ENCODE measurements at regions not wholly inside any gene's neighbourhood (a gene's known extent, or its start where the extent isn't known, plus 50 kb on each side); places are given as distances from the start of the nearest gene placed in this dataset.

GRCh38 chr2:208570851-208571763 lies 164.5 kb downstream of the PTH2R start:
- 49% methylated on average over 17 of the region's 17 CpGs for WGBS
- H3K9me3 ChIP-seq (ENCODE audit: control insufficient read depth, low read length): no peaks in the 10 kb centered on the region
- ATAC-seq (no peak), DNase-seq (no peak)
- H3K27me3 ChIP-seq (ENCODE audit: control insufficient read depth, insufficient read depth): no peaks in the 10 kb centered on the region
- H3K4me3 ChIP-seq (ENCODE audit: low read length): no peak overlapping the region
- no peak overlapping the region for H3K27ac ChIP-seq (ENCODE audit: low read length)
- H3K4me1 ChIP-seq (ENCODE audit: control insufficient read depth, insufficient read depth, low read length): no peaks in the 10 kb centered on the region
- intact Hi-C loops (cut with DNase I): no loop called here

GRCh38 chr2:208571764-208572131 lies 165.2 kb downstream of the PTH2R start:
- Histone ChIP-seq H3K4me1 (ENCODE audit: control insufficient read depth, insufficient read depth, low read length) (no peaks in the 10 kb centered on the region), H3K4me3 (ENCODE audit: low read length) (no peak overlapping the region), H3K27ac (ENCODE audit: low read length) (no peak overlapping the region), H3K9me3 (ENCODE audit: control insufficient read depth, low read length) (no peaks in the 10 kb centered on the region), H3K27me3 (ENCODE audit: control insufficient read depth, insufficient read depth) (no peaks in the 10 kb centered on the region)
- intact Hi-C loops (cut with DNase I): no loop called here
- ATAC-seq (no peak), DNase-seq (no peak)

GRCh38 chr2:208573569-208573968 lies 167.0 kb downstream of the PTH2R start:
- 70% methylated on average over 1 of the region's 1 CpG for WGBS

GRCh38 chr2:208579678-208580077 lies 173.1 kb downstream of the PTH2R start:
- no peak overlapping the region for H3K4me3 ChIP-seq (ENCODE audit: low read length)
- no peaks in the 10 kb centered on the region for H3K9me3 ChIP-seq (ENCODE audit: control insufficient read depth, low read length)
- DNase-seq (no peak), ATAC-seq (no peak)
- 33% methylated on average over 1 of the region's 1 CpG for WGBS
- H3K27ac ChIP-seq (ENCODE audit: low read length): no peak overlapping the region
- no peaks in the 10 kb centered on the region for H3K27me3 ChIP-seq (ENCODE audit: control insufficient read depth, insufficient read depth)
- intact Hi-C loops (cut with DNase I): no loop called here
- H3K4me1 ChIP-seq (ENCODE audit: control insufficient read depth, insufficient read depth, low read length): no peaks in the 10 kb centered on the region

More at GRCh38 chr2:208573569-208573968, 167.0 kb downstream of the PTH2R start:
- no peak overlapping the region for H3K27ac ChIP-seq (ENCODE audit: low read length)
- H3K4me3 ChIP-seq (ENCODE audit: low read length): no peak overlapping the region
- H3K27me3 ChIP-seq (ENCODE audit: control insufficient read depth, insufficient read depth): no peaks in the 10 kb centered on the region
- no peak for DNase-seq
- H3K9me3 ChIP-seq (ENCODE audit: control insufficient read depth, low read length): no peaks in the 10 kb centered on the region
- no peaks in the 10 kb centered on the region for H3K4me1 ChIP-seq (ENCODE audit: control insufficient read depth, insufficient read depth, low read length)
- intact Hi-C loops (cut with DNase I): no loop called here
- no peak for ATAC-seq

- Histone ChIP-seq H3K4me3 (ENCODE audit: low read length) (no peak overlapping the region), H3K9me3 (ENCODE audit: control insufficient read depth, low read length) (no peaks in the 10 kb centered on the region), H3K27me3 (ENCODE audit: control insufficient read depth, insufficient read depth) (no peaks in the 10 kb centered on the region), H3K27ac (ENCODE audit: low read length) (no peak overlapping the region), H3K4me1 (ENCODE audit: control insufficient read depth, insufficient read depth, low read length) (no peaks in the 10 kb centered on the region)
- WGBS: 60% methylated on average over 5 of the region's 5 CpGs
- ATAC-seq (no peak), DNase-seq (no peak)
- intact Hi-C loops (cut with DNase I): no loop called here
Observed at GRCh38 chr2:208584378-208584985, 177.9 kb downstream of the PTH2R start.

GRCh38 chr2:208586516-208586915 lies 179.9 kb downstream of the PTH2R start:
- Histone ChIP-seq H3K4me1 (ENCODE audit: control insufficient read depth, insufficient read depth, low read length) (no peaks in the 10 kb centered on the region), H3K27ac (ENCODE audit: low read length) (no peak overlapping the region), H3K27me3 (ENCODE audit: control insufficient read depth, insufficient read depth) (no peaks in the 10 kb centered on the region), H3K4me3 (ENCODE audit: low read length) (no peak overlapping the region), H3K9me3 (ENCODE audit: control insufficient read depth, low read length) (no peaks in the 10 kb centered on the region)
- intact Hi-C loops (cut with DNase I): no loop called here
- WGBS: 75% methylated on average over 2 of the region's 2 CpGs
- DNase-seq (no peak), ATAC-seq (no peak)

- DNase-seq: no peak
- no peaks in the 10 kb centered on the region for H3K9me3 ChIP-seq (ENCODE audit: control insufficient read depth, low read length)
- no peak overlapping the region for H3K27ac ChIP-seq (ENCODE audit: low read length)
- intact Hi-C loops (cut with DNase I): no loop called here
- no peak overlapping the region for H3K4me3 ChIP-seq (ENCODE audit: low read length)
- H3K4me1 ChIP-seq (ENCODE audit: control insufficient read depth, insufficient read depth, low read length): no peaks in the 10 kb centered on the region
- ATAC-seq: no peak
- H3K27me3 ChIP-seq (ENCODE audit: control insufficient read depth, insufficient read depth): no peaks in the 10 kb centered on the region
Observed at GRCh38 chr2:208594642-208595385, 188.2 kb downstream of the PTH2R start.

GRCh38 chr2:208595386-208596275 lies 189.0 kb downstream of the PTH2R start:
- Histone ChIP-seq H3K4me1 (ENCODE audit: control insufficient read depth, insufficient read depth, low read length) (no peaks in the 10 kb centered on the region), H3K9me3 (ENCODE audit: control insufficient read depth, low read length) (no peaks in the 10 kb centered on the region), H3K4me3 (ENCODE audit: low read length) (no peak overlapping the region), H3K27me3 (ENCODE audit: control insufficient read depth, insufficient read depth) (no peaks in the 10 kb centered on the region), H3K27ac (ENCODE audit: low read length) (no peak overlapping the region)
- intact Hi-C loops (cut with DNase I): no loop called here
- ATAC-seq (no peak), DNase-seq (no peak)
- 60% methylated on average over 3 of the region's 3 CpGs for WGBS

- DNase-seq (no peak), ATAC-seq (no peak)
- WGBS: 80% methylated on average over 4 of the region's 4 CpGs
- Histone ChIP-seq H3K4me3 (ENCODE audit: low read length) (no peak overlapping the region), H3K9me3 (ENCODE audit: control insufficient read depth, low read length) (no peaks in the 10 kb centered on the region), H3K4me1 (ENCODE audit: control insufficient read depth, insufficient read depth, low read length) (no peaks in the 10 kb centered on the region), H3K27me3 (ENCODE audit: control insufficient read depth, insufficient read depth) (no peaks in the 10 kb centered on the region), H3K27ac (ENCODE audit: low read length) (no peak overlapping the region)
- intact Hi-C loops (cut with DNase I): no loop called here
Observed at GRCh38 chr2:208607694-208608093, 201.1 kb downstream of the PTH2R start.

GRCh38 chr2:208608122-208608835 lies 201.7 kb downstream of the PTH2R start:
- ATAC-seq: no peak
- DNase-seq: no peak
- Histone ChIP-seq H3K27ac (ENCODE audit: low read length) (no peak overlapping the region), H3K4me1 (ENCODE audit: control insufficient read depth, insufficient read depth, low read length) (no peaks in the 10 kb centered on the region), H3K4me3 (ENCODE audit: low read length) (no peak overlapping the region), H3K9me3 (ENCODE audit: control insufficient read depth, low read length) (no peaks in the 10 kb centered on the region), H3K27me3 (ENCODE audit: control insufficient read depth, insufficient read depth) (no peaks in the 10 kb centered on the region)
- intact Hi-C loops (cut with DNase I): no loop called here
- WGBS: 67% methylated on average over 1 of the region's 1 CpG

Data from right cardiac atrium (tissue), 5 donors.